ENCODE measurements at regions not wholly inside any gene's neighbourhood (a gene's known extent, or its start where the extent isn't known, plus 50 kb on each side); places are given as distances from the start of the nearest gene placed in this dataset.
A peak's percentile ranks its signal among the peaks of the same experiment; 100 is the strongest.
"Not testable (repeated sequence)": the region's sequence is repeated elsewhere in the genome, so short reads cannot be mapped to it uniquely, and the experiment has no call there.

DNA sequence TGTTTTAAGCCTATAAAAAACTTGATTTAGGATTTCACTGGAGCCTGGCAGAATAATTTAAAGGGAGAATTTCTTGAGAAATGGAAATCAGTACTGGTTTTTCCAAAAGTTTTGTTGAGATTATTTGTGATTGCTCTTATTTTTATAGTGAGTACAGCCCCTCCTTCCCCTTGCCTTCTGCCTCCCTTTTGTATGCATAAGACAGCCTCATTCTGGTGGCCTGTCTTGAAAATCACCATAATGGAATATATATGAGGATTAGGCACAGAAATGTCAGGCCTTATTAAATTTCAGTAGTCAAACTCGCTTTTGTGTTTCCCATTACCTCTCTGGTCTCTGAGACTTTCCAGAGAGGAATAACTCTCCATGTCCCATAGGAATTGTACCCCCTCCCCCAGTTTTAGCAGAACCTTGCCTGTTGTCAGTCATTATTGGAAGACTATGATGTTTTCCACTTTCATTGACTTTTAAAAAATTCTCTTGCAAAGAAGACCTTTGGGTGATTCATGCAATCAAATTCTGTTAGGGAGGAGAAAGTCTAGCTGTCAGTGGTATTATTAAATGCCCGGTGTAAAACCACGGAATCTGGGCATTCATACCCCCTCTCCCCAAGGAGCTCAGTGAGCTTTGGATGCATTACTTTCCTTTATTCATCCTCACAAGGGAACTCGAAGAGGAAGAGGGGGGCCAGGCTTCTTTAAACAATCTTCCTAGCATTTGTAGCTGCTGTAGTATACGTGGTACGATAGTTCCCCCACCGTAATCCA is 171.6 kb upstream of the TSC22D2 start:
- peak in 1 of 2 donors; percentile 42 for DNase-seq (ENCODE audit: low read depth in 2 of 2)
- no peak overlapping the region for H3K4me3 ChIP-seq (replicated peaks in 1 of 2; ENCODE audit: low read depth in 2 of 2, low read length in 2 of 2)
- TF ChIP-seq, protein P1, sequence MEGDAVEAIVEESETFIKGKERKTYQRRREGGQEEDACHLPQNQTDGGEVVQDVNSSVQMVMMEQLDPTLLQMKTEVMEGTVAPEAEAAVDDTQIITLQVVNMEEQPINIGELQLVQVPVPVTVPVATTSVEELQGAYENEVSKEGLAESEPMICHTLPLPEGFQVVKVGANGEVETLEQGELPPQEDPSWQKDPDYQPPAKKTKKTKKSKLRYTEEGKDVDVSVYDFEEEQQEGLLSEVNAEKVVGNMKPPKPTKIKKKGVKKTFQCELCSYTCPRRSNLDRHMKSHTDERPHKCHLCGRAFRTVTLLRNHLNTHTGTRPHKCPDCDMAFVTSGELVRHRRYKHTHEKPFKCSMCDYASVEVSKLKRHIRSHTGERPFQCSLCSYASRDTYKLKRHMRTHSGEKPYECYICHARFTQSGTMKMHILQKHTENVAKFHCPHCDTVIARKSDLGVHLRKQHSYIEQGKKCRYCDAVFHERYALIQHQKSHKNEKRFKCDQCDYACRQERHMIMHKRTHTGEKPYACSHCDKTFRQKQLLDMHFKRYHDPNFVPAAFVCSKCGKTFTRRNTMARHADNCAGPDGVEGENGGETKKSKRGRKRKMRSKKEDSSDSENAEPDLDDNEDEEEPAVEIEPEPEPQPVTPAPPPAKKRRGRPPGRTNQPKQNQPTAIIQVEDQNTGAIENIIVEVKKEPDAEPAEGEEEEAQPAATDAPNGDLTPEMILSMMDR (IDR thresholded peaks at IDR 0.05; ENCODE audit: low read depth, low read length): no peak

DNA sequence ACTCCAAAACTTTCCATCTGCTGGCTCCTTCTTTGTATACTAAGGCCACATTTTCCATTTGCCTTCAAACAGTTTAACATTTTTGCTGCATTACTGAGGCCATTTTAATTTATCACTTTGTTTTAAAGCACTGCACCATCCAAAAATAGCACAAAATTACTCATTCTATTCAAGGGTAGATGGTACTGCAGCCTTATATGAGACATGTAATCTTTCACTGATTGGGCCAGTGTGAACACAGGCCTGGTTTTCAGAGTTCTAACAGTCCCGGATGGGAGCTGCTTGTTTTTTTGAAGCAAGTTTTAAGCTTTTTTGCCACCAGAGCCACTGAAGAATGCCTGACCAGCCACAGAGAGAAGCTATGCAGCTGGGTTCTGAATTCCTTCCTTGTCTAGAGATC is 172.3 kb upstream of the TSC22D2 start:
- TF ChIP-seq, protein P1 (IDR thresholded peaks at IDR 0.05; ENCODE audit: low read depth, low read length): no peak
- DNase-seq (ENCODE audit: low read depth in 2 of 2): peak; percentile 66 to 71
- no peak overlapping the region for H3K4me3 ChIP-seq (replicated peaks in 1 of 2; ENCODE audit: low read depth in 2 of 2, low read length in 2 of 2)

DNA sequence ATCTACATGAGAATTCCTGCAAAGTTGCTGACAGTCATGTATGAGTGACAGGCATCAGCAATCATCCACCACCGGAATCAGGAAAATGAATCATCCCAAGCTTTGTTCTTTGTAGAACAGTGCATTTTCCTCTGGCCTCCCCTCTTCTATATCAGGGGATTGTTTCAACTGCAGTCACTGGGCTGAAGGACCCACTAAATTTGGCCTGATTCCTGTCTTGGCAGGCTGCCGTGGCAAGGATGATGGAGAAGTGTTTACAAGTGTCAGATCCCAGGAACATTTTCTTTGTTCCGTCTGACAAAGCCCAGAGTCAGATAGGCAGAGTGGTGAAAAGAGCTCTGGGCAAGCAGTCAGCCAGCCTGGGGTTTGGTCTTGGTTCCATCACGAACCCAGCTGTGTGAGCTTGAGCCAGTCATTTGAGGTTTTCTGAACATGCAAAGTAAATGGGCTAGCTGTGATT is 175.1 kb upstream of the TSC22D2 start:
- DNase-seq (ENCODE audit: low read depth in 2 of 2): peak; percentile 43 to 68
- TF ChIP-seq, protein P1 (IDR thresholded peaks at IDR 0.05; ENCODE audit: low read depth, low read length): no peak
- no peak overlapping the region for H3K4me3 ChIP-seq (replicated peaks in 1 of 2; ENCODE audit: low read depth in 2 of 2, low read length in 2 of 2)

DNA sequence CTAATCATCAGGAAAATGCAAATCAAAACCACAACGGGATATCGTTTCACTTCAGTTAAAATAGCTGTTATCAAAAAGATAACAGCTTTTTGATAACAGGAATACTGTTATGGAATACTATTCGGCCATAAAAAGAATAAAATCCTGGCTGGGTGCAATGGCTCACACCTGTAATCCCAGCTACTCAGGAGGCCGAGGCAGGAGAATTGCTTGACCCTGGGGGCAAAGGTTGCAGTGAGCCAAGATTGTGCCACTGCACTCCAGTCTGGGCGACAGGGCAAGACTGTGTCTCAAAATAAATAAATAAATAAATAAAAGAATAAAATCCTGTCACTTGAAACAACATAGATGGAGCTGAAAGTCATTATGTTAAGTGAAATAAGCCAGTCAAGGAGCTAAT is 178.1 kb upstream of the TSC22D2 start:
- TF ChIP-seq, protein P1 (IDR thresholded peaks at IDR 0.05; ENCODE audit: low read depth, low read length): no peak
- H3K4me3 ChIP-seq (replicated peaks in 1 of 2; ENCODE audit: low read depth in 2 of 2, low read length in 2 of 2): no peak overlapping the region
- DNase-seq (ENCODE audit: low read depth in 2 of 2): no peak

DNA sequence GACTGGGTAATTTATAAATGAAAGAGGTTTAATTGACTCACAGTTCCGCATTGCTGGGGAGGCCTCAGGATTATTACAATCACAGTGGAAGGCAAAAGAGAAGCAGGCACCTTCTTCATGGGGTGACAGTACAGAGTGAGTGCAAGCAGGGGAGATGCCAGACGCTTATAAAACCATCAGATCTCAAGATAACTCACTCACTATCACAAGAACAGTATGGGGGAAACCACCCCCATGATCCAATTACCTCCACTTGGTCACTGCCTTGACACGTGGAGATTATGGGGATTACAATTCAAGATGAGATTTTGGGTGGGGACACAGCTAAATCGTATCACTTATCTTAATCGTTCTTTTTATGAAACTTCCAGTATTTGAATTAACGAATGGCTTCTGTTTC is 179.5 kb upstream of the TSC22D2 start:
- H3K4me3 ChIP-seq (replicated peaks in 1 of 2; ENCODE audit: low read depth in 2 of 2, low read length in 2 of 2); DNase-seq (ENCODE audit: low read depth in 2 of 2): not testable (repeated sequence)

DNA sequence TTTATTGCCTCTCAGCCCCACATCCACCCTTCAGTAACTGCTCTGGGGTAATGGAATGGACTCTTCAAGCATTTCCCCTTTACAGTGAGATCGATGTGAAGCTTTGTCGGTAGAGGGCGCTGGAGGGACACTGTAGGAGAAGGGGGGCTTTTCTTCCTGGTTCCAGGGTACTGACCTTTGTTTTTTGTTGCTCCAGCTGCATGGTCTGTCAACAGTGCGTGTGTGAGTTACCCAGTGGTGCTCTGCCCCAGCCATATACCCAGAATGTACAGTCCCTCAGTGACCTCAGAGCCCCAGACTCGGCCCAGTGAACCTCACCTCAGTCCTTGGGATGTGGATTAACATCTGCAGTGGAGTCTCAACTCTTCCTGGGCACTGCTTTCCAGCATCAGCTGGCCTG is 180.3 kb upstream of the TSC22D2 start:
- TF ChIP-seq, protein P1 (IDR thresholded peaks at IDR 0.05; ENCODE audit: low read depth, low read length): peak; percentile 87
- no peak overlapping the region for H3K4me3 ChIP-seq (replicated peaks in 1 of 2; ENCODE audit: low read depth in 2 of 2, low read length in 2 of 2)
- DNase-seq (ENCODE audit: low read depth in 2 of 2): peak; percentile 79 to 82

DNA sequence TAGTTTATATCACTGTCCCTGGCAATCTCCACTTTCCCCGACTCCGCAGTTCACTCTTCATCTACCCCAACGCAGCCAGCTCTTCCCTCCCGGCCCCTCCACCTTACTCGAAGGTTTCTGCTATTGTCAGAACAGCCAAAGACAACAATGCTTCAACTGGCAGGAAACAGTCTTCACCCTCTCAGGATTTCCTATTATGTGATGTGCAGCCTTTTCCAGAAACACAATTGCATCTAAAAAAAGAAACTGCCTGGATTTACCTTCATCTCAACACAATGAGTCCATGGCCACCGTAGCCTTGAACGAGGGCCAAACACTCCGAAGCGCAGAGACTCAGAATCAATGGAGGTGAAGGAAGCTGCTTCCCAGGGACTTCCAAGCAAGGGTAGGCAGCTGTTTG is 182.1 kb upstream of the TSC22D2 start:
- TF ChIP-seq, protein P1 (IDR thresholded peaks at IDR 0.05; ENCODE audit: low read depth, low read length): no peak
- no peak overlapping the region for H3K4me3 ChIP-seq (replicated peaks in 1 of 2; ENCODE audit: low read depth in 2 of 2, low read length in 2 of 2)
- DNase-seq (ENCODE audit: low read depth in 2 of 2): peak; percentile 42 to 60
